ENCODE measurements at regions not wholly inside any gene's neighbourhood (a gene's known extent, or its start where the extent isn't known, plus 50 kb on each side); places are given as distances from the start of the nearest gene placed in this dataset.

DNA sequence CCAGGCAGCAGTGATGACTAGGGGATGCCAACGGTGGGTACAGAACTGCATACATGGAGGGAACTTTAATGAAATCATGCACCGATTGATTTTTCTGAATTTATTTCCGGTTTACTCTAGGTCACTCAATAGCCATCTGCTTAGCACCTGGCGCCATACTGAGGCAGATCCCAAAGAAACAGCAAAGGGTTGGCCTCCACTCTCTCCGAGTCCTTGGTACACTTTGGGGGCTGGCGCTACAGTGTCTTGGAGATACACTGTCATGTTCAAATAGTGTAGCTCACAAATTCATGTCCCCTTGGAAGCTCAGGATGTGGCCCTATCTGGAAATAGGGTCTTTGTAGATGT, 116.3 kb downstream of the BOD1 start:
- no peak overlapping the region for H3K4me3 ChIP-seq (ENCODE audit: low read depth, low read length, poor library complexity, severe bottlenecking)
- H3F3A ChIP-seq (ENCODE audit: insufficient read depth, low read length): no peaks in the 10 kb centered on the region
- TF ChIP-seq CTCF (IDR thresholded peaks at IDR 0.05; ENCODE audit: low read length) (no peak), EZH2 (IDR thresholded peaks at IDR 0.05; ENCODE audit: borderline replicate concordance, low read length) (no peak)
- no peaks in the 10 kb centered on the region for H3K4me1 ChIP-seq (ENCODE audit: insufficient read depth, low read length, severe bottlenecking)
- H3K9me3 ChIP-seq (ENCODE audit: low read length): no peaks in the 10 kb centered on the region
- H3K27ac ChIP-seq (ENCODE audit: low read depth, low read length, poor library complexity, severe bottlenecking): no peak overlapping the region
- no peaks in the 10 kb centered on the region for H3K36me3 ChIP-seq (ENCODE audit: insufficient read depth, low read length)
- H3K79me2 ChIP-seq (ENCODE audit: insufficient read depth, low read length): no peaks in the 10 kb centered on the region
- H3K9me2 ChIP-seq (ENCODE audit: low read depth, low read length): no peaks in the 10 kb centered on the region
- no peak overlapping the region for H2AFZ ChIP-seq (ENCODE audit: low read length)
- no peak overlapping the region for H3K9ac ChIP-seq (ENCODE audit: low read length)
- 0 out of 2 replicates have a peak, but pooled peaks cover 3% of the 10 kb centered on the region for H3K27me3 ChIP-seq (ENCODE audit: insufficient read depth, low read length)
- no peak overlapping the region for H3K4me2 ChIP-seq (ENCODE audit: low read length)
- no peaks in the 10 kb centered on the region for H4K20me1 ChIP-seq (ENCODE audit: insufficient read depth, low read length)

- H3K36me3 ChIP-seq (ENCODE audit: insufficient read depth, low read length): no peaks in the 10 kb centered on the region
- H3K27me3 ChIP-seq (ENCODE audit: insufficient read depth, low read length): 0 out of 2 replicates have a peak, but pooled peaks cover under 1% of the 10 kb centered on the region
- no peaks in the 10 kb centered on the region for H3K9me2 ChIP-seq (ENCODE audit: low read depth, low read length)
- no peak overlapping the region for H3K4me2 ChIP-seq (ENCODE audit: low read length)
- no peak overlapping the region for H3K27ac ChIP-seq (ENCODE audit: low read depth, low read length, poor library complexity, severe bottlenecking)
- H3K4me3 ChIP-seq (ENCODE audit: low read depth, low read length, poor library complexity, severe bottlenecking): no peak overlapping the region
- H3K9me3 ChIP-seq (ENCODE audit: low read length): no peaks in the 10 kb centered on the region
- no peaks in the 10 kb centered on the region for H3K79me2 ChIP-seq (ENCODE audit: insufficient read depth, low read length)
- no peaks in the 10 kb centered on the region for H3K4me1 ChIP-seq (ENCODE audit: insufficient read depth, low read length, severe bottlenecking)
- TF ChIP-seq CTCF (IDR thresholded peaks at IDR 0.05; ENCODE audit: low read length): no peak
- no peak for TF ChIP-seq EZH2 (IDR thresholded peaks at IDR 0.05; ENCODE audit: borderline replicate concordance, low read length)
- no peaks in the 10 kb centered on the region for H3F3A ChIP-seq (ENCODE audit: insufficient read depth, low read length)
- no peak overlapping the region for H2AFZ ChIP-seq (ENCODE audit: low read length)
- no peak overlapping the region for H3K9ac ChIP-seq (ENCODE audit: low read length)
- no peaks in the 10 kb centered on the region for H4K20me1 ChIP-seq (ENCODE audit: insufficient read depth, low read length)
Observed at GRCh38 chr5:173499471-173500212, 116.8 kb downstream of the BOD1 start.

- Histone ChIP-seq H3F3A (ENCODE audit: insufficient read depth, low read length) (no peaks in the 10 kb centered on the region), H3K4me1 (ENCODE audit: insufficient read depth, low read length, severe bottlenecking) (no peaks in the 10 kb centered on the region), H3K9me2 (ENCODE audit: low read depth, low read length) (no peaks in the 10 kb centered on the region), H4K20me1 (ENCODE audit: insufficient read depth, low read length) (no peaks in the 10 kb centered on the region), H3K9ac (ENCODE audit: low read length) (no peak overlapping the region), H3K79me2 (ENCODE audit: insufficient read depth, low read length) (no peaks in the 10 kb centered on the region), H3K36me3 (ENCODE audit: insufficient read depth, low read length) (no peaks in the 10 kb centered on the region), H3K4me2 (ENCODE audit: low read length) (no peak overlapping the region), H3K27me3 (ENCODE audit: insufficient read depth, low read length) (no peaks in the 10 kb centered on the region), H2AFZ (ENCODE audit: low read length) (no peak overlapping the region), H3K9me3 (ENCODE audit: low read length) (no peaks in the 10 kb centered on the region), H3K4me3 (ENCODE audit: low read depth, low read length, poor library complexity, severe bottlenecking) (no peak overlapping the region), H3K27ac (ENCODE audit: low read depth, low read length, poor library complexity, severe bottlenecking) (no peak overlapping the region)
- no peak for TF ChIP-seq EZH2 (IDR thresholded peaks at IDR 0.05; ENCODE audit: borderline replicate concordance, low read length)
Observed at GRCh38 chr5:173498739-173499470, 117.5 kb downstream of the BOD1 start.

Measured in OCI-LY1 (cell line).